Heart left ventricle (tissue), 13 donors: ENCODE measurements at regions not wholly inside any gene's neighbourhood (a gene's known extent, or its start where the extent isn't known, plus 50 kb on each side); places are given as distances from the start of the nearest gene placed in this dataset.

Experiments
- POLR2A ChIP-seq, 2 donors: fragments of 450-650 bp; IDR thresholded peaks; one replicate each; pipeline ENCODE4 v1.6.1; 2017; ENCODE audit warnings: antibody characterized with exemption in 2 of 2, mild to moderate bottlenecking in 2 of 2, moderate library complexity in 2 of 2
- TF ChIP-seq, protein P1 (sequence below), 12 donors: fragments of 200-600 bp; sonication (generic) in 4 of 12; IDR thresholded peaks; one replicate each; pipeline versions ENCODE4 v1.5.0 to v1.8.0; 2018 to 2022; ENCODE audit warnings: antibody characterized with exemption in 12 of 12, mild to moderate bottlenecking in 5 of 12
- donor health status: ischemic (EF 13 %, LVEDD 7.1; RV severe dilation, severe dysfunction).
- donor health status: DM: no; HTN: yes; CAD: no.
- donor health status: DM: no; HTN: no; CAD: no.
- donor health status: ischemic (EF 25% LVEDD 6.9; RV normal size, moderate dysfunction).
- donor health status: ischemic (EF 25% LVEDD 5.7; RV mildly dilated, moderate dysfunction).
- donor health status: ischemic (EF 35%, LVEDD 5.7; RV mildly dilated, moderate dysfunction).
- donor health status: nonischemic (EF 11% LVEDD 7.7; RV severe dilation, severe dysfunction).
- donor health status: DM: yes; HTN: yes; CAD: no.
- donor health status: PGD.
- donor health status: ischemic (EF 29% LVEDD 5.4; RV normal size, mild dysfunction).
- donor health status: nonischemic (EF 23%, LVEDD 6.1; RV moderate dilation, normal function).

DNA sequence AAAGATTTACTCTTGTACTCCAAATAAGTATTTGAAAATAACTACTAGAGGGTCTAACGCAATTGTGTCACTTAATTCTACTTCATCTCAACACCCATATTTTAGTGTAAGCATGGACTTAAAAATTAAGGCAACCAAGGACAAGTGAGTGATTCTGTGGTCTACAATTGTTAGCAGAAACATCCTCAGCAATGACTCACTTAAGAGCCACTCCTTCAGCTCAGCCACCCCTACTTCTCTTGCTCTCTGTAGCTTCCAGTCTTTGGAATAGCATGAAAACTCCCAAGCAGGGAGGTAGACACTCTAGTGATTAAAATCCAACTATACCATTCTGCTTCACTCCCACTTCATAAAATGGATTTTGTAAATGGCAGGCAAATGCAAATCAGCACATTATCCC lies 116.0 kb upstream of the LRRN1 start:
- TF ChIP-seq, protein P1, sequence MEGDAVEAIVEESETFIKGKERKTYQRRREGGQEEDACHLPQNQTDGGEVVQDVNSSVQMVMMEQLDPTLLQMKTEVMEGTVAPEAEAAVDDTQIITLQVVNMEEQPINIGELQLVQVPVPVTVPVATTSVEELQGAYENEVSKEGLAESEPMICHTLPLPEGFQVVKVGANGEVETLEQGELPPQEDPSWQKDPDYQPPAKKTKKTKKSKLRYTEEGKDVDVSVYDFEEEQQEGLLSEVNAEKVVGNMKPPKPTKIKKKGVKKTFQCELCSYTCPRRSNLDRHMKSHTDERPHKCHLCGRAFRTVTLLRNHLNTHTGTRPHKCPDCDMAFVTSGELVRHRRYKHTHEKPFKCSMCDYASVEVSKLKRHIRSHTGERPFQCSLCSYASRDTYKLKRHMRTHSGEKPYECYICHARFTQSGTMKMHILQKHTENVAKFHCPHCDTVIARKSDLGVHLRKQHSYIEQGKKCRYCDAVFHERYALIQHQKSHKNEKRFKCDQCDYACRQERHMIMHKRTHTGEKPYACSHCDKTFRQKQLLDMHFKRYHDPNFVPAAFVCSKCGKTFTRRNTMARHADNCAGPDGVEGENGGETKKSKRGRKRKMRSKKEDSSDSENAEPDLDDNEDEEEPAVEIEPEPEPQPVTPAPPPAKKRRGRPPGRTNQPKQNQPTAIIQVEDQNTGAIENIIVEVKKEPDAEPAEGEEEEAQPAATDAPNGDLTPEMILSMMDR (IDR thresholded peaks at IDR 0.05) = no peak
- no peak for TF ChIP-seq POLR2A (IDR thresholded peaks at IDR 0.05)
